ENCODE measurements at regions not wholly inside any gene's neighbourhood (a gene's known extent, or its start where the extent isn't known, plus 50 kb on each side); places are given as distances from the start of the nearest gene placed in this dataset.

- no peak for DNase-seq (ENCODE audit: low read depth)
Observed at GRCh38 chrX:805988-806387, 175.4 kb downstream of the SHOX start.

GRCh38 chrX:805103-805670 is 174.6 kb downstream of the SHOX start:
- no peak for DNase-seq (ENCODE audit: low read depth)

- DNase-seq (ENCODE audit: low read depth) = no peak
Observed at GRCh38 chrX:802846-803245, 172.3 kb downstream of the SHOX start.

- DNase-seq (ENCODE audit: low read depth) = no peak
Observed at GRCh38 chrX:799808-800207, 169.2 kb downstream of the SHOX start.

GRCh38 chrX:794311-794710 is 163.7 kb downstream of the SHOX start:
- no peak for DNase-seq (ENCODE audit: low read depth)

GRCh38 chrX:793216-793770 is 162.7 kb downstream of the SHOX start:
- DNase-seq (ENCODE audit: low read depth) = no peak

GRCh38 chrX:791479-792034 is 161.0 kb downstream of the SHOX start:
- no peak for DNase-seq (ENCODE audit: low read depth)

- no peak for DNase-seq (ENCODE audit: low read depth)
Observed at GRCh38 chrX:790783-791360, 160.3 kb downstream of the SHOX start.

- no peak for DNase-seq (ENCODE audit: low read depth)
Observed at GRCh38 chrX:790041-790506, 159.5 kb downstream of the SHOX start.

- no peak for DNase-seq (ENCODE audit: low read depth)
Observed at GRCh38 chrX:789096-789495, 158.5 kb downstream of the SHOX start.

- no peak for DNase-seq (ENCODE audit: low read depth)
Observed at GRCh38 chrX:786441-786881, 155.9 kb downstream of the SHOX start.

GRCh38 chrX:784829-785228 is 154.2 kb downstream of the SHOX start:
- no peak for DNase-seq (ENCODE audit: low read depth)

- DNase-seq (ENCODE audit: low read depth) = peak; percentile 7
Observed at GRCh38 chrX:781224-782204, 150.9 kb downstream of the SHOX start.

- no peak for DNase-seq (ENCODE audit: low read depth)
Observed at GRCh38 chrX:776529-777230, 146.1 kb downstream of the SHOX start.

GRCh38 chrX:776061-776460 is 145.5 kb downstream of the SHOX start:
- DNase-seq (ENCODE audit: low read depth) = no peak

- no peak for DNase-seq (ENCODE audit: low read depth)
Observed at GRCh38 chrX:774536-774935, 143.9 kb downstream of the SHOX start.

- DNase-seq (ENCODE audit: low read depth) = no peak
Observed at GRCh38 chrX:773292-774025, 142.9 kb downstream of the SHOX start.

GRCh38 chrX:771536-771935 is 140.9 kb downstream of the SHOX start:
- DNase-seq (ENCODE audit: low read depth) = no peak

GRCh38 chrX:769796-770195 is 139.2 kb downstream of the SHOX start:
- DNase-seq (ENCODE audit: low read depth) = no peak

- DNase-seq (ENCODE audit: low read depth) = no peak
Observed at GRCh38 chrX:768596-768995, 138.0 kb downstream of the SHOX start.
